ENCODE measurements at regions not wholly inside any gene's neighbourhood (a gene's known extent, or its start where the extent isn't known, plus 50 kb on each side); places are given as distances from the start of the nearest gene placed in this dataset.

DNA sequence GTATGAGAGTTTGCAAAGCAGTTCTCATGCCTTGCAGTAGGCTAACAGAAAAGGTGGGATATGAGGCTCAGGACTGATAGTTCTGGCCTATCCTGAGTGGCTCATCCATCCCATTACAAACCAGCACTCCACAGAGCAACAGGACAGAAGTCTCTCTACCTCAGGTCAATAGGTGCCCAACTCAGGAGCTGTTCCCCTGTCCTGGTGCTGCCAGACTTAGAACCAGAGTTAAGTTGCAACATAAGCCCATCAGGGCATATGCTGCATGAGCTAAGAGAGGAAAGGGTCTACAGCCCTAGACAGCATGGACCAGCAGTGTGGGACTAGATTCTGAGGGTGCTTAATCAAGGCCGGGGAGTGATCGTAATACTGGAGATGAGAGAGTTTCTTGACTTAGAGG is 104.8 kb upstream of the ECI2 start:
- no peak for TF ChIP-seq FOXP2 (optimal IDR thresholded peaks at IDR 0.05; ENCODE audit: borderline replicate concordance, extremely low read depth, extremely low read length, insufficient read depth)
- TF ChIP-seq, protein P1, sequence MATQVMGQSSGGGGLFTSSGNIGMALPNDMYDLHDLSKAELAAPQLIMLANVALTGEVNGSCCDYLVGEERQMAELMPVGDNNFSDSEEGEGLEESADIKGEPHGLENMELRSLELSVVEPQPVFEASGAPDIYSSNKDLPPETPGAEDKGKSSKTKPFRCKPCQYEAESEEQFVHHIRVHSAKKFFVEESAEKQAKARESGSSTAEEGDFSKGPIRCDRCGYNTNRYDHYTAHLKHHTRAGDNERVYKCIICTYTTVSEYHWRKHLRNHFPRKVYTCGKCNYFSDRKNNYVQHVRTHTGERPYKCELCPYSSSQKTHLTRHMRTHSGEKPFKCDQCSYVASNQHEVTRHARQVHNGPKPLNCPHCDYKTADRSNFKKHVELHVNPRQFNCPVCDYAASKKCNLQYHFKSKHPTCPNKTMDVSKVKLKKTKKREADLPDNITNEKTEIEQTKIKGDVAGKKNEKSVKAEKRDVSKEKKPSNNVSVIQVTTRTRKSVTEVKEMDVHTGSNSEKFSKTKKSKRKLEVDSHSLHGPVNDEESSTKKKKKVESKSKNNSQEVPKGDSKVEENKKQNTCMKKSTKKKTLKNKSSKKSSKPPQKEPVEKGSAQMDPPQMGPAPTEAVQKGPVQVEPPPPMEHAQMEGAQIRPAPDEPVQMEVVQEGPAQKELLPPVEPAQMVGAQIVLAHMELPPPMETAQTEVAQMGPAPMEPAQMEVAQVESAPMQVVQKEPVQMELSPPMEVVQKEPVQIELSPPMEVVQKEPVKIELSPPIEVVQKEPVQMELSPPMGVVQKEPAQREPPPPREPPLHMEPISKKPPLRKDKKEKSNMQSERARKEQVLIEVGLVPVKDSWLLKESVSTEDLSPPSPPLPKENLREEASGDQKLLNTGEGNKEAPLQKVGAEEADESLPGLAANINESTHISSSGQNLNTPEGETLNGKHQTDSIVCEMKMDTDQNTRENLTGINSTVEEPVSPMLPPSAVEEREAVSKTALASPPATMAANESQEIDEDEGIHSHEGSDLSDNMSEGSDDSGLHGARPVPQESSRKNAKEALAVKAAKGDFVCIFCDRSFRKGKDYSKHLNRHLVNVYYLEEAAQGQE (IDR thresholded peaks at IDR 0.05; ENCODE audit: insufficient read depth in 1 of 2, low read depth in 2 of 2, low read length in 2 of 2): peak in 1 of 2 experiments; percentile 71; a peak in 1 of 4 replicates

DNA sequence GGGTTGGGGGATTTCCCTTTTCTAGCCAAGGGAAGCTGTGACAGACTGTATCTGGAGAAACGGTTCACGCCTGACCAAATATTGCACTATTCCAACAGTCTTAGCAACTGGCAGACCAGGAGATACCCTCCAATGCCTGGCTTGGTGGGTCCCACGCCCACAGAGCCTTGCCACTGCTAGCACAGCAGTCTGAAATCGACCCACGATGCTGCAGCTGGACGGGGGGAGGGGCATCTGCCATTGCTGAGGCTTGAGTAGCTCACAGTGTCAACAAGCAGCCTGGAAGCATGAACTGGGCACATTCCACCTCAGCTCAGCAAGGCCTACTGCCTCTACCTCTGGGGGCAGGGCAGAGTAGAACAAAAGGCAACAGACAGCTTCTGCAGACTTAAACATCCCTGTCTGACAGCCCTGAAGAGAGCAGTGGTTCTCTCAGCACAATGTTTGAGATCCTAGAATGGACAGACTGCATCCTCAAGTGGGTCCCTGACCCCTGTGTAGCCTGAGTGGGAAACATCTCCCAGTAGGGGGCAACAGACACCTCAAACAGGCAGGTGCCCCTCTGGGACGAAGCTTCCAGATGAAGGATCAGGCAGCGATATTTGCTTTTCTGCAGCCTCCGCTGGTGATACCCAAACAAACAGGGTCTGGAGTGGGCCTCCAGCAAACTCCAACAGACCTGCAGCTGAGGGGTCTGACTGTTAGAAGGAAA is 89.9 kb upstream of the ECI2 start:
- TF ChIP-seq FOXP2 (optimal IDR thresholded peaks at IDR 0.05; ENCODE audit: borderline replicate concordance, extremely low read depth, extremely low read length, insufficient read depth) (no peak), TAF1 (IDR thresholded peaks at IDR 0.05; ENCODE audit: borderline replicate concordance, insufficient read depth, low read length) (no peak), POLR2AphosphoS5 (IDR thresholded peaks at IDR 0.05; ENCODE audit: low read depth, low read length) (no peak), SIN3A (IDR thresholded peaks at IDR 0.05; ENCODE audit: borderline replicate concordance, insufficient read depth, low read length) (no peak)
- TF ChIP-seq, protein P1 (IDR thresholded peaks at IDR 0.05; ENCODE audit: insufficient read depth in 1 of 2, low read depth in 2 of 2, low read length in 2 of 2): no peak

DNA sequence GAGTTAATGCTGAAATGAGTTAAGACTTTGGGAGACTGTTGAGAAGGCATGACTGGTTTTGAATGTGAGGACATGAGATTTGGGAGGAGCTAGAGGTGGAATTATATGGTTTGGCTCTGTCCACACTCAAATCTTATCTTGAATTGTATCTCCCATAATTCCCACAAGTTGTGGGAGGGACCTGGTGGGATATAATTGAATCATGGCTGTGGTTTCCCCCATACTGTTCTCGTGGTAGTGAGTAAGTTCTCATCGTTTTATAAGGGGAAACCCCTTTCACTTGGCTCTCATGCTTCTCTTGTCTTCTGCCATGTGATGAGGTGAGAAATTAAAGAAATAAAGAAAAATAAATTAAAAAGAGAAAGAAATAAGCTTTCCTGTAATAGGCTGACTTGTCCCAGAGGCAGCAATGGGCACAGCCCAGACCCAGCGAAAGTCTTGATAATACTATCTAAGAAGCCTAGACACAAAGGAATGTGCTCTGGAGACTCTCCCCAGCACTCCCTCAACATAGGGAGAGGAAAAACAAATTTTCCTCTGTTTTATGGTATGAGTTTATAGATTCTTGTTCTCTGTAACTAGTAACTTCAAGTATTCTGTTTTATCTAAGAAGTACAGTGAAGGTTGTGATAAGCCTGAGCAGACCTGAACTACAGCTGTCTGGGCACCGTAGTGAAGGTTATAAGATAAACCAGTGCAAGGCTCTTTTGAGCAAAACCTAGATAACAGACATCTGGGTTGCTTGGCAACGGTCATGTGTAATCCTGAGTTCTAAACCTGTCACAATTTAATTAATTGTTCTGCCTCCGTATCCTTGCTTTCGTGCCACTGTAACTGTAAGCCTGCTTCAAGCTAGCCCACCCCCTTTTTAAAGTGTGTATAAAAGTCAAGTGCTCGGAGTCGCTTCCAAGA is 88.9 kb upstream of the ECI2 start:
- no peak for TF ChIP-seq SIN3A (IDR thresholded peaks at IDR 0.05; ENCODE audit: borderline replicate concordance, insufficient read depth, low read length)
- TF ChIP-seq, protein P1 (IDR thresholded peaks at IDR 0.05; ENCODE audit: insufficient read depth in 1 of 2, low read depth in 2 of 2, low read length in 2 of 2): no peak
- TF ChIP-seq FOXP2 (optimal IDR thresholded peaks at IDR 0.05; ENCODE audit: borderline replicate concordance, extremely low read depth, extremely low read length, insufficient read depth): no peak
- no peak for TF ChIP-seq POLR2AphosphoS5 (IDR thresholded peaks at IDR 0.05; ENCODE audit: low read depth, low read length)
- TF ChIP-seq TAF1 (IDR thresholded peaks at IDR 0.05; ENCODE audit: borderline replicate concordance, insufficient read depth, low read length): no peak

DNA sequence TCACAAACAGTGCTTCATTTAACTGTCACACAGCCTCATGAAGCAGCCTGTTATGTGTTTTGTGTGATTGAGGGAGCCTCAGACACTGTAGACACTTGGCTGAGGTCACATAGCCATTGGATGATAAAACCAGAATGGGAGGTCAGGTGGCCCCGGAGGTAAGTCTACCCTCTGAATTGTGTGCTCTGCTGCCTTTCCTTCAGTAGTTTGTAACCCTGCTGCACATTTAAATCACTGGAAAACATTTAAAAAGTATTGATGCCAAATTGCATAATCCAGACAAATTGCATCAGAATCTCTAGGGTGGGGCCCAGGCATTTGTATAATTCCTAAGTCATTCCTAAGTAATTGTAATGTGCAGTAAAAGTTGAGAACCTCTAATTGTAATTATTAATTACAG is 85.2 kb upstream of the ECI2 start:
- TF ChIP-seq POLR2AphosphoS5 (IDR thresholded peaks at IDR 0.05; ENCODE audit: low read depth, low read length) (no peak), SIN3A (IDR thresholded peaks at IDR 0.05; ENCODE audit: borderline replicate concordance, insufficient read depth, low read length) (no peak), FOXP2 (optimal IDR thresholded peaks at IDR 0.05; ENCODE audit: borderline replicate concordance, extremely low read depth, extremely low read length, insufficient read depth) (no peak), TAF1 (IDR thresholded peaks at IDR 0.05; ENCODE audit: borderline replicate concordance, insufficient read depth, low read length) (no peak)
- TF ChIP-seq, protein P1 (IDR thresholded peaks at IDR 0.05; ENCODE audit: insufficient read depth in 1 of 2, low read depth in 2 of 2, low read length in 2 of 2): no peak

Data from PFSK-1 (cell line).